T1000 (cell line): ENCODE measurements at regions not wholly inside any gene's neighbourhood (a gene's known extent, or its start where the extent isn't known, plus 50 kb on each side); places are given as distances from the start of the nearest gene placed in this dataset.
"Not testable (repeated sequence)": the region's sequence is repeated elsewhere in the genome, so short reads cannot be mapped to it uniquely, and the experiment has no call there.

Experiments used
- DNase-seq: peaks from one replicate; lab custom pipeline; 2025; ENCODE audit warnings: mixed read lengths; lab: John Stamatoyannopoulos, UW

DNA sequence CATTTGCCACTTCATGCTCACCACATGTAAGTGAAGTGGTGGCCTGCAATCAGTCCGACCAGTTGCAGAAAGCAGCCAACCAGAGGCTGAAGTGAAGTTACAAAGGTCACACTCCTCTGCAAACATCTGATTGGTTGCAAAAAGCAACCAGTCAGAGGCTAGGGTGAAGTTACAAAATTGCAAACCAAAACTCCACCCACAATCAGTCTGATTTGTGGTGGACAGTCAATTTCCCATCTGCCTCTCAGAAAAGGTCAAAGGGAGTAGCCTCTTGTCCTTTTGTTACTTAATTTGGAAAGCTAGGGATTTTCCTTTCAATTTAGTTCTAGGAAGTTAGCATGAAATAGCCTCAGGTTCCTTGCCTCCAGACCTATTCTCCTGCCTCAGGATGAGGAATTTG, 185.0 kb downstream of the UXS1 start:
- no peak for DNase-seq

DNA sequence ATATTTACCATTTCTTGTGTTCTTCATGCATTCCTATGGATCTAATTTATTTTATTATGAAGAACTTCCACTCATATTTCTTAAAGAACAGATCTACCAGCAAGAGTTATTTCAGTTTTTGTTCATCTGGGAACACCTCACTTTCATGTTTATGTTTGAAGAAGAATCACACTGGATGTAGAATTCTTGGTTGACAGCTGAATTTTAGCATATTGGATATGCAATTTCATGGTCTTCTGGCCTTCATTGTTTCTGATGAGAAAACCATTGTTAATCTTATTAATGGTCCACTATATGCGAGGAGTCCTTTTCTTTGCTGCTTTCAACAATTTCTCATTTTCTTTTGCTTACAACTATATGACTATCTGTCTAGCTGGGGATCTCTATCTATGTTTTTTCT, 189.2 kb downstream of the UXS1 start:
- DNase-seq: no peak

DNA sequence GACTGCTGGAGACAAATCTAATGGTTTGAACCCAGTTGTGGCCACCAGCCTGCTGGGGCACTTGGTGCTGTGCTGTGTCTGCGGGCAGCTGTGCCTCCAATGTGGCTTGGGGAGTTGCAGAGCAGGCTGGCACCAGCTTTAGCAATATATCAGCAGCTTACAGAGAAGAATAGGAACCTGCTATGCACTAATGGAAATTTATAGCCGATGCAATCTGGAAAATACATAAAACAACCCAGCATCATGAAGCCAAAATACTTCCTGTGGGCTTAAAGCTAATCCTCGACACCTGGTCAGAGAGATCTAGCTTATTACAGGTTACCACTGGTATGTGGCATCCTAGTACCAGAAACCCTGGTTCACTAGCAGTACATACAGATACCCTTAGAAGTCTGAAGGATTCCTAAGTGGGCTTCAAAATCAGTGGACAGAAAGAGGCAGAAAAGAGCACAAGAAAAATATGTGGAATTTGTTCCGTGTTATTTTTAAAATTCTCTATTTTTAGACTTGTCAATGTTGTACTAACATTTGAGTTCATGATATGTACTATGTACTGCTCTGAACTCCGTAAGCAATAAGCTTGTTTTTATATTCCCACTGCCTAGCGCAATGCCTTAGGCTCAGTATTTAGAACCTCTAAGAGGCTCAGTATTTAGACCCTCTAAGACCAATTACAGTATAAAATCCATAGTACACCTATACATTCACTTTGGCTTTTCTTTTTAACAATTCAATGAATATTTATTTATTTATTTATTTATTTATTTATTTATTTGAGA, 194.7 kb downstream of the UXS1 start:
- DNase-seq: no peak

DNA sequence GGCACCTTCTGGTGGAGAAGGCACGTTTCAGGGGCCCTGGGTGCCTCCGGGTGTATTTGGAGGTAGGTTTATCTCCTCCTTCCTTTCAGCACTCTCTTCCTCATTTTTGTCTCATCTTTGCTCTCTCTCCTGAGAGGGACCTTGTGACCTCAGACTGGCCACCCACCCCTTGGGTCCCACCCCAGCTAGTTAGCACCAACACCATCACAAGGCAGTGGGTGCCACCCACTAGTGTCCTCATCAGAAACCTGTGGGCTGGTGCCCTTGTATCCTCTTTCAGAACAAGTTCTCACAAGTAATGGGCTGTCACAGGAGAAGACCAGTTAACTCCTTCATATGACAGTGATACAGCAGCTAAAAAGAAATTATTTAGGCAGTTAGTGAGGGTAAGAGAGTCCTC, 196.4 kb downstream of the UXS1 start:
- no peak for DNase-seq

DNA sequence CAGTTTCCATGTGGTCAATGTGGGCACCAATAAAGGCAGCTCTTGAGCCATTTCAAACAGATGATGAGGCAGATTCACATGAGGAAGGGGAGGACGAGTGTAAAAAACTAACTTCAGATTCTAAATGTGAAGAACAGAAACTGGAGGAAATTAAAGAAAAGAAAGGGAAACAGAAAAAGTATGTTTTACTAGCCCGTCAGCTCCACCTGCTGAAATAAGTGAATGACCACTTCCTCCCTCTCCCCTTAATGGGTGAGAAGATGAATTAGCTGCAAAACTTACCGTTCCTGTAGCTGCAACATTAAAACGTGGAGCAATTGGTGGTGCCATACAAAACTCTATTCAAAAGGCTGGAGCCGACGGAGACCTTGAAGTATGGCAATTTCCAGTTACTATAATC, 203.5 kb downstream of the UXS1 start:
- DNase-seq: no peak

DNA sequence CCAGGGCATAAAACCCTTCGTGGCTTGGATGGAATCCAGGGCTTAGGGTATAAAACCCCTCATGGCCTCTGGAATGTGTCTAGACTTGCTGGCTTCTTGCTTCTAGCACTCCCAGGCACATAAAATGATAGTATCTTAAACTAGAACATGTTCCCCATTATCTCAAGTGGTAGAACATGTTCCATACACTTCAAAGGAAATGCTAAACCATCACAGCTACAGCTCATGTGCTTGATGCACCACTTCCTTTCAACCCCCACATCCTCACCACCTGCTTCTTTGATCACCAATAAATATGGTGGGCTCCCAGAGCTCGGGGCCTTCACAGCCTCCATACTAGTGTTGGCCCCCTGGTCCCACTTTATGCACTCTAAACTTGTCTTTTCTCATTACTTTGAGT, 204.3 kb downstream of the UXS1 start:
- DNase-seq: not testable (repeated sequence)

DNA sequence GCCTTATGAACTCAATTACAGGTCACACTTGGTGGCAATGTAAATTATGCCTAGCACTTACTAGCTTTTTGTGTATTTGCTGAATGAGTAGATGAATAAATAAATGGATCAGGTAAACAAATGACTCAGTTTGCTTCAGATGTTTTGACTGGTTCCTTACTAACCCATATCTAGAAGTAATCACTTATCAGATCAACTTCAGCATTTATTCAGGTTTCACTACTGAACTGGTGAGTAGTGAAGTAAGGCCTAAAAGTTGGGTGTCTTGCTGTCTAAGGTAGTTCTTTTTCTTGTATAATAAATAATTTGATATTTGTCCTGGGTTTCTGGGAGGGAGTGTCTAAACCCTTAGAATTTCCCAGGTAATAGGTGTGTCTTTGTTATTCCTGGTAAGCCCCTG, 205.0 kb downstream of the UXS1 start:
- no peak for DNase-seq

DNA sequence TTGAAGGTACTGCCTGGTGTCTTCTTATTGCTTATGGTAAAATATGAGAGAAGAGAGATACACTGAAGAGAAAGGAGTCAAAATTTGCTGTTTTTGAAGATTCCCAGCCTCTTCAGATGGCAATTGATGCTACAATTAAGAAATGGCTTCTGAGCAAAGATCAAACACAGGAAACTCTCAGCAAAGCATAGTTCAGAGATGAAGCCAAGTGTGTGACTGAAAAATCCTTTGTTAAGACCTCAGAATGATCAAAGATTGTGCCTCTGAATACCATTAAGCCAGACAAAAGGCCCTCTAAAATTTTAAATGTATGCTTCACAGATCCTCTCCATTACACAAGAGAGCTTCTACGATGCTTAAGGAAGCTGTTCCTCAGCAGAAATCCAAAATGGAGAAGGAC, 216.3 kb downstream of the UXS1 start:
- DNase-seq: no peak

DNA sequence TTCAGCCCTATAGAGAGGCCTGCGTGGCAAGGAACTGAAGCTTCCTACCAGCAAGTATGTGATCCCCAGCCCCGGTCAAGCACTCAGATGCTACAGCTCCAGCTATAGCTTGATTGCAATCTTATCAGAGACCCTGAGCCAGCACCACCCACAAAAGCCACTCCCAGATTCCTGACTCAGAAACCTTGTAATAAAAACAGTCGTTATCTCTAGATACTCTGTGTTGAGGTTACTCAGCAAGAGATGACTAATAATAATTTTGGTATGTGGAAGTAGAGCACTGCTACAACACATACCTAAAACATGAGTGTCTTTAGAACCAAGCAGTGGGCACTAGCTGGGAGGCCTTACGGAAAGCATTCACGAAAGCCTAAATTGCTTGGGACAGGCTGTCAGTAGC, 216.9 kb downstream of the UXS1 start:
- DNase-seq: peak; percentile 51

DNA sequence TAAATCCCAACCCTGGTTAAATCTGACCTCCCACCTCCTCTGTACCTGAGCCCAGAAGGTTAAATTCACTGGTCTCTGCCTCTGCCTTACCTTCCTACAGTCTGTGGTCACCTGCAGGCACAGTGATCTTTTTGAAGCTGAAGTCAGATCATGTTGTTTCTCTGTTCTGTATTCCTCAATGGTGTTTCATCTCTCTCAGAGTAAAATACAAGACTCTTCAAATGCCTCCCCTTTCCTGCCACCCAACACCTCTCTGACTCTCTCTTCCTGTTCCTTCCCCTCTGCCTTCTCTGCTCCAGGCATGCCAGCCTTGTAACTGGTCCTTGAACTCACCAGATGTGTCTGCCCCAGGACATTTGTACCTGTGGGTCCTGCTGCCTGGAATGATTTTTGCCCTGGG, 219.3 kb downstream of the UXS1 start:
- no peak for DNase-seq

DNA sequence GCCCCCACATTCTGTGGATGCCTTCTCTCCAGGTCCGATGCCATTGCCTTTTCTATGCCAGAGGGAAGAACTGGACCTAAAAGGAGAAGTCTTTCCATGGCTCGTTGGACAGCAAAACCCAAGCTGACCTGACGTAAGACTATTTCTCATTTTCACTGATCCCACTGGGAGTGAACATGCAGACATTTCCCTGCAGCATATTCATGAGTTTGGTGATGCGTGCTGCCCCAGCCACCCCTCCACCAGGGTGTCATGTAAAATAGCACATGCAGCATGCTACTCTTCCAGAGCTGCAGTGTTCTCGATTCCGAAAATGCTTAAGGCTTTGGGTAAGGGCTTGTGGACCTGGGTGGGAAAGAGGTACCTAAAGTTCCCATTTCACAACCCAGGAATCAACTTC, 221.2 kb downstream of the UXS1 start:
- DNase-seq: no peak

DNA sequence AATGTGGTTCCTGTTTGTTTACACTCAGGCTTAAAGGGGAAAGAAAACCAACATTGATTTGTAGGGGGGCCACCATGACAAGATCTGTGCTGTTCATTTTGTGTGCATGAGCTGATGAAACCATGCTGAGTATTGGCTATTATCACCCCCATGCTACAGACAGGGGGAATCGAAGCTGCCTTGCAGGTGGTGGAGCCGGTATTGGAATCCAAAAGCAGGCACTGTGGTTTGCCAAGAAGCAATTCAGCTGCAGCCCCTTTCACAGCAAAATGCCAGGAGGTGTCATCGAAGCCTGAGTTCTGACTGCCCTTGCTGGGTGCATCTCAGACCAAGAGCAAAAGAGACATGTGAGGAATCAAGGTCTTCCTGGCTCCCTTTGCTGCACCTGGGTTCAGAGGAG, 221.9 kb downstream of the UXS1 start:
- DNase-seq: no peak

DNA sequence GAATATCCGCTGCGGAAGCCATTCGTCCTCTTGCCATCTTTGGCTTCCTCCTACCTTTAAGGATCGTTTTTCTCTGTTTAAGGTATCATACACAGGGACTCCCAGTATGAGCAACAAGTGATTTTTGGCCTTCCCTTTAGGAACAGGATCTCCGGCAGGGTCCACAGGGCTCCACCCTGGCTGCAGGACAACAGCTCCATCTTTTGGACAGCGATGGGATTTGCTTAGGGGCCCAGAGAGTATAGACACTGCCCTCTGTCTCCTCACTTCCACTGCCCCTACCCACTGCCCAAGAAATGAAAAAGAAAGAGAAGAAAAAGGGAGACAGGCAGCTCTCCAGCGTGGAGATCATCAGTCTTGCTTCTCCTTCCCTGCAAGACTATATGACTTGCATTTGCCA, 224.5 kb downstream of the UXS1 start:
- no peak for DNase-seq

DNA sequence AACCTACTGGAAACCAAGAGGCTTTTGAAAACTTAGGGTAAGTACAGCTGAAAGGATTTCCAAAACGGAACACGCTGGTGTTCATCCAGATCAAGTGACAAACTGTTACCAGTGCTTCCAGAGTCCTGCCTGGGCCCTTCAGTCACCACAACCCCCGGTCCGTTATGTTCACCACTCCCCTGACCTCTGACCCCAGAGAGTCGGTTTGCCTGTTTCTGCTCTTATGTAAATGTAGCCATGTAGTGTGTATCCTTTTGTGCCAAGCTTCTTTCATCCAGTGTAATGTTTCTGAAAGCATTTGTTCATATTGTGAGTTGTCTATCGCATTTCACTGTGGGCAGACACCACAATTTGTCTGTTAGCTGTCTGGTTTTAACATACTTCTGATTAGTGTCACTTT, 217.5 kb downstream of the NCK2 start:
- DNase-seq: no peak

DNA sequence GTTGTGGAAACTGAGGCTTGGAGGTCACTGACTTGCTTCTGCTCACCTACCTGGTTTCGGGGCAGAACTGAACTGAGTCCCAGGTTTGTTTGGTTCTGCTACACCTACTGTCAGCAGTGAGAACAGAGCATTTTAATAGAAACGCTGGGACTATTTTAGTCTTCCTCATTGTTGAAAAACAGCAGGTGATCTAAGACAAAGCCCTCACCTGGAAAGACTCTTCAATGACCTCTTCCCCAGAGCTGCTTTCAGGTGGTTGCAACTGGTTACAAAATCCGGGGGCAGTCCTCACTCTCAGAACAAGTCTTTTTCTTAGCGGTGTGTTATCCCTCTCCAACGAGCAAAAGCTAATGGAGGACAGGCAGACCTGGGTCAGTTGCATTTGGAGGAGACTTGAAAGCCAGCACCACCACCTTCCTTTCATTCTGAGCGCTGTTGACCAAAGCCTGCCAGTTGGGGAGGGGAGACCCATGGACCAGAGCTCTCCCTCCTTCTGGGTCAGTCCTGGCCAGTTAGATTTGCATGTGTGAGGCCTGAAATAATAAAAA, 217.0 kb downstream of the NCK2 start:
- no peak for DNase-seq

DNA sequence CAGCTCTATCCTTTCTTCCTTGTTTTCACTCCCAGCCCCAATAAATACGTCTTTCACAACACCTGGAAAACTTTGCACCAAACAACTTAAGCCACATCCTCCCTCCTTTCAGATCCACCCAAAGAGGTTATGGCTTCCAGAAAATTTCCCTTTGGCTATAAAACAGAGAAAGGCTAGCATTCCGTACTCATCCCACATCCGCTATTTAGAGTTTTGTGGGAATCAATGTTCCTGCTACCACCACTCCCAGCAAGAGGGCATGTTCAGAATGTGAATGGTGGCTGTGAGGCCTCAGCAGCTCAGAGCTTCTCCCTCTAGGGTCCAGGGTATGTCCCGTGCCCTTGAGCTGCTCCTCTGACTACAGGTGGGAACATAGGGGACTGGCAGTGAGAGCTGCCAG, 214.6 kb downstream of the NCK2 start:
- no peak for DNase-seq

DNA sequence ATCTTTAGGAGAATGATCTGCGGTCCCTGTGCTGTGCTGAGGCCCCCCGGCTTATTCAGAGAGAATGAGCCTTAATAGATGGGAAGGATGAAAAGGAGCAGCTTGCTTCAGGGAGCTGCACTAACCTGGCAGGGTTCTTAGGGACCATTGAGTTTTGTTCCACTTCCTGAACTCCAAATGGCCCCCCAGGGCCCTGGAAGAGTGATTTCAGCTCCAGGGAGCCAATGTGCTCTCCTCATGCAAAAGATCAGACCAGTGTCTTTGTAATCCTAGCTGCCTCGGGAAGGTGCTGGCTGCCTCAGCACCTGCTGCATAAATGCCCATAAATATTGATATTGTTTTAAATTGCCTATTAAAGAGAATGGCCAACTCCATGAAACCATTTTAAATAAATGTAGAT, 210.2 kb downstream of the NCK2 start:
- no peak for DNase-seq

DNA sequence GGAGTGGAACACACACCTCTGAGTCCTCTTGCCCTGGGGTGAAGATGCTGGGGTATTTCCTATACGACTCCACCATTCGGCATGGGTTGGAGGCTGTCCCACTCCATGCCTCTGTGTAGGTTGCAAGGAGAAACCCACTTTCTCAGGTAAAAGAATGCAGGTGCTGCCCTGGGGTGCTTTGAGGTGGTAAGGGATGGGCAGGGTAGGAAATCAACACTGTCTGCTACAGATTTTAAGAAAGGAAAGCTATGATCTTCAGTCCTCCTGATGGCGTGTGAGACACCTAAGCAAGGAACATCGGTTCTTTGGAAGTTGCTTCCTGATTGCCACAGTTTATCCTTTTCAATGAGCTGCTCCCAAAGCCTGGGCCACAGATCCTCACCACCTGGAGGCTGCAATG, 209.2 kb downstream of the NCK2 start:
- no peak for DNase-seq

DNA sequence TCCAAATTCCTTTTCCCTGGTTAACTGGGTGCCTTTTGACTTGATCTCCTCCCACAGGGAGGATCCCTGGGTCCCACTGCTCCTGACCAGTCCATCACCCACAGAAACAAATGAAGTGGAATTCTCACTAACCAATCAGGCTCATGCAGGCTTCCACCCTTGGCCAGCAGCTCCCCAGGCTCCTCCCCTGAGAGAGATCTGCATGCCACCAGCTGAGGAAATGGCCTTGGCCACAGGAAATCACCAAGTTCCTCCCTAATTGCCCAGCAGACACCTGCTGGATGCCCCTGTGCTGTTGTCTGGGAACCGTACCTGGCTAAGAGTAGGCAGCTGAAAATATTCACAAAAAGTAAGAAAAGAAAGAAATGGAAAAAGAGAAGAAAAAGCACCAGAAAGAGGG, 207.4 kb downstream of the NCK2 start:
- no peak for DNase-seq

DNA sequence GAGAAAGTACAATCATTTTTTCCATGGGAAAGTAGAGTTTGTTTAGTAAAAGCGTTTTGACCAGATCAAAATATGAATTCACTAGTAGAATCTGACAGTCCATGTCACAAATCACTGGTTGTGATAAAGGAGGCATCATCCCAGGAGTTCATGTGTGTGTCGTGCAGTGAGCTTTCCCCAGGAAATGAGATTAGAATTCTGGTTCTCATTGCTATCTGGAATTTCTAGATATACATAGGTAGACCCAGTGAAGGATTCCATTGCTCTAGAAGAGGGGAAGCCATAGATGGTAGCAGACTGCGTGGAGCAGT, 206.6 kb downstream of the NCK2 start:
- no peak for DNase-seq

DNA sequence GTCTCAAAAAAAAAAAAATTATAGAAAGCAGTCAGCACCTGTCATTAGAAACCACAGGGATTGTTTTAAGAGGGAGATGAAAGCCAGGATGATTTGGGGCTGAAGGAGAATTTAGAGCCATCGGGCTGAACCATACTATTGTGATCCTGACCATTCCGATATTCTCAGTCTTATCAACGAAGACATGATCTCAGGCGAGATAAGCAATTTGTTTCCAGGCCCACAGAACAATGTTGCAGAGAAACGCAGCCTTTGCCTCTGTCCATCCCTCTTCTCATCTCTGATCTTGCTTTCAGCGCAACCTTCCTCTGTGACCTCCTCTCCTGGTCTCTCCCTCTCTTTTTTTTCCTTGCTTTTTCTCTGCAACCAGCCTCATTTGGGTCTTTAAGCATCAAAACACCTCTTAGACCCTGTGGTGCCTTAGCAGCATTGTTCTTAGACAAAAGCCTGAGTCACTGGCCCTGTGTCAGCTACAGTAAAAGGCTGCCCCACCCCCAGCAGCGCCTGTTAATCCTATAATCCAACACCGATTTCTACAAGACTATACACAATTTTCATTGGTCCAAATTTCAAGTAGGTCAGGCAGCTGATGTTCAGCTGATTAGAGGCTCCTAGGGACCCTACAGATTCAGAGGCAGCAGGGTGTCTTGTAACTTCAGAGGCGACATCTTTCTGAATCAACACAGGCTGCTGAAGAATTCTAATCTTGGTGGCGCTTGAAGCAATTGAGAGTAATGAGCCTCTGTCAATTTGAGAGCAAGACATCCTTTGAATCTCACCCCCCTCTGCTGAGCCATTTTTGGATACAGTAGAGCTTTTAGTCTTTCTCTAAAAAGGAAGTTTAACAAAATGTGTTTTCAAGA, 206.0 kb downstream of the NCK2 start:
- no peak for DNase-seq

DNA sequence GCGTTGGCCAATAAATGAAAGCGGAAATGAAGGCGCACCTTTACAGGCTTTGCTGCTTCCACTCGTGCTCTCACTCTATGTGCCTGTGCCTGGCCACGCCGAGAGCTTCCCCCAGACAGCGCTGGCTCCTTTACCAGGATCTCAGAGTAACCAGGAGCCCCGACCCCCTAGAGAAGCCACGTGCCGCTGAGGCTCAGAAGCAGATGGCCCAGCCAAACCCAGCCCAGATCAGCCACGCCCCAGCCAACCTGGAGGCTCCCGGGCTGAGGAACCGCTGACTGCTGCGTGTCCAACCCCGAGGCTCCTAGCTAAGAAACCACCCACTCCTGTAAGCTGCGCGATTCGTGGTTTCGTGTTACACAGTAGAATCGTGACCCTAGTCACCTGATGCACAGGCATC, 199.3 kb downstream of the NCK2 start:
- no peak for DNase-seq
